Coronary artery (tissue), 2 donors: ENCODE measurements at regions not wholly inside any gene's neighbourhood (a gene's known extent, or its start where the extent isn't known, plus 50 kb on each side); places are given as distances from the start of the nearest gene placed in this dataset.

ENCODE experiments used
- DNase-seq: peaks from one replicate; pipeline ENCODE4 v3.0.0-alpha.2; 2017; ENCODE audit warnings: low spot score
- H3K27ac ChIP-seq, 2 donors: fragments of 200-600 bp; sonication (generic); one replicate each; pipeline ENCODE4 v1.5.1; 2016 to 2019
- H3K4me3 ChIP-seq: fragments of 200-600 bp; sonication (generic); 2 replicates; pipeline ENCODE4 v1.5.1; 2016; ENCODE audit warnings: mild to moderate bottlenecking, moderate library complexity
- TF ChIP-seq, protein P1 (sequence below): fragments of 200-600 bp; sonication (generic); IDR thresholded peaks from one replicate; pipeline ENCODE4 v1.5.1; 2019; ENCODE audit warnings: antibody characterized with exemption

DNA sequence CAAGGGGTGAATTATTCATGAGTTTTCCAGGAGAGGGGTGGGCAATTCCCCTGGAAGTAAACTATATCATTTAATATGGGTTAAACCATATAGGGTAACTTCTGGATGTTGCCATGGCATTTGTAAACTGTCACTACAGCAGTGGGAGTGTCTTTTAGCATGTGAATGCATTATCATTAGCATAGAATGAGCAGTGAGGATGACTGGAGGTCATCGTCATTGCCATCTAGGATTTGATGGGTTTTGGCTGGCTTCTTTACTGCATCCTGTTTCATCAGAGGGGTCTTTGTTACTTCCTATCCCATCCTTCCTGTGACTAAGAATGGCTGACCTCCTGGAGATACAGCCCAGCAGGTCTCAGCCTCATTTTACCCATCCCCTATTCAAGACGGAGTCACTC lies 139.5 kb upstream of the PRKCQ start:
- no peak for DNase-seq
- TF ChIP-seq, protein P1, sequence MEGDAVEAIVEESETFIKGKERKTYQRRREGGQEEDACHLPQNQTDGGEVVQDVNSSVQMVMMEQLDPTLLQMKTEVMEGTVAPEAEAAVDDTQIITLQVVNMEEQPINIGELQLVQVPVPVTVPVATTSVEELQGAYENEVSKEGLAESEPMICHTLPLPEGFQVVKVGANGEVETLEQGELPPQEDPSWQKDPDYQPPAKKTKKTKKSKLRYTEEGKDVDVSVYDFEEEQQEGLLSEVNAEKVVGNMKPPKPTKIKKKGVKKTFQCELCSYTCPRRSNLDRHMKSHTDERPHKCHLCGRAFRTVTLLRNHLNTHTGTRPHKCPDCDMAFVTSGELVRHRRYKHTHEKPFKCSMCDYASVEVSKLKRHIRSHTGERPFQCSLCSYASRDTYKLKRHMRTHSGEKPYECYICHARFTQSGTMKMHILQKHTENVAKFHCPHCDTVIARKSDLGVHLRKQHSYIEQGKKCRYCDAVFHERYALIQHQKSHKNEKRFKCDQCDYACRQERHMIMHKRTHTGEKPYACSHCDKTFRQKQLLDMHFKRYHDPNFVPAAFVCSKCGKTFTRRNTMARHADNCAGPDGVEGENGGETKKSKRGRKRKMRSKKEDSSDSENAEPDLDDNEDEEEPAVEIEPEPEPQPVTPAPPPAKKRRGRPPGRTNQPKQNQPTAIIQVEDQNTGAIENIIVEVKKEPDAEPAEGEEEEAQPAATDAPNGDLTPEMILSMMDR: no peak
- Histone ChIP-seq H3K27ac (no peak overlapping the region), H3K4me3 (no peak overlapping the region)

DNA sequence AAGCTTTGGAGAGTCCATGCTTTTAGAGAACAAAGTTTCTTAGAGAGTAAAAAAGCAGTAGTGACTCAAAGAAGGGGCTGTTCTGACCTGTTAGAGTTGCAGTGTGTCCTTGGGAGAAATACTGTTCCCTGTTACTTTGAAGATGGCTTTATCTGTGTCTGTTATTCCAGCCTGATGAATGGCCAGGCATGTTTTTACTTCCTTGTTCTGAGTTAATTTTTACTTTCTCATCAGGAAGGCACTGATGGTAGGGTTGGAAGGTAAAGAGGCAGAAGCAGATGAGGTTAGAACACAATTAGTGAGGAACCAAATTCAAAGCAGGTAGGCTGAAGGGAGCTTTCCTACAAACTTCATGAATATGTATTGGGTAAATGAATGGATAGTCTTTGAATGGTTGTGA lies 138.5 kb upstream of the PRKCQ start:
- DNase-seq: no peak
- Histone ChIP-seq H3K27ac (no peak overlapping the region), H3K4me3 (no peak overlapping the region)
- TF ChIP-seq, protein P1: no peak

DNA sequence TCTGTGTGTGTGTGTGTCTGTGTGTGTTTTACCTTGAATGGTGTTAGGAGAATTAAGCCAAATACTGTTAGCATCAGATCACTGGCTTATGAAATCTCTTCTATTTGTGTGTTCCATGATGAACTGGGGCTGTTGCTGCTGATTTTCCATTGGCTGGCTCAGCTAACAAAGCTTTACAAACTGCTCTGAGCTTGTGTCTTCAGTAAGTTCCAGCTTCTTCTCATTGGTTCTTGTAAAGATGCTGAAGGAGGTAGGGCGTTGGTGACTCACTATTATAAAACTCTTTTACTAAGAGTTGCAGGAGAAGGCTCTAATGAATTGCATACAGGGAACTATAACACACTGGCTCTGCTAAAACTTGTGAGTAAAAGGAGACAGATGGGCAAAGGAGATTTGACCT lies 136.4 kb upstream of the PRKCQ start:
- no peak for DNase-seq
- TF ChIP-seq, protein P1: no peak
- H3K27ac ChIP-seq: no peak overlapping the region
- no peak overlapping the region for H3K4me3 ChIP-seq

DNA sequence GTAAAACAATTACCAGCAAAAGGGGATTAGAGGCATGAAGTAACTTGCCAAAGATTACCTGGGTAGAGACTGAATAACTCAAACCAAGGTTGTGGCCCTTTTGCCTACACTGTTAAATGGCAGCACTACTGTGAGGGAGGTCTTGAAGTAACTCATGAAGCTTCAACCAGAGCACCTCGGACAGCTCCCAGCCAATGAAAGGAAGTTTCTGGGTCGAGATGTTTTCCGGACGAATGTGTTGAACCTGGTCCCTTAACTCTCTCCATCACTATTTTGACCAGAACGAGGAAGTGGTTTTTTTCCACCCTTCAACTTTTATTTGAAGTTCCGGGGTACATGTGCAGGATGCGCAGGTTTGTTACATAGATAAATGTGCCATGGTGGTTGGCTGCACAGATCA lies 133.6 kb upstream of the PRKCQ start:
- Histone ChIP-seq H3K4me3 (no peak overlapping the region), H3K27ac (no peak overlapping the region)
- TF ChIP-seq, protein P1: no peak
- no peak for DNase-seq

DNA sequence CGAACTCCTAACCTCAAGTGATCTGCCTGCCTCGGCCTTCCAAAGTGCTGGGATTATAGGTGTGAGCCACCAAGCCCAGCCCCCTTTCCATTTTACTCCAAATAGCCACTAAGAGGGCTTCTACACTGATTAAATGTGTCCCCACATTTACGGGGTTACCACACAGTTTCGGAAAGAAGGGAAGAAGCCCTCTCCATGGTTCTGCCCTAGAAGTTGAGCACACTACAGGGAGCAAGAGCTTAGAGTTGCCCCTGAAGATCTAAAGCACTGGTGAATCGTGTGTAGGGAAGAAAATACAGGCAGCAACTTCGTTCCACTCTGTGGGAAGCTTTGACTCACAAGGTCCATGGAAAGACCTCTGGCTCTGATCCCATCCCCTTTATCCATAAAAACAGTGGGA lies 133.0 kb upstream of the PRKCQ start:
- no peak overlapping the region for H3K4me3 ChIP-seq
- TF ChIP-seq, protein P1: no peak
- H3K27ac ChIP-seq: no peak overlapping the region
- no peak for DNase-seq

DNA sequence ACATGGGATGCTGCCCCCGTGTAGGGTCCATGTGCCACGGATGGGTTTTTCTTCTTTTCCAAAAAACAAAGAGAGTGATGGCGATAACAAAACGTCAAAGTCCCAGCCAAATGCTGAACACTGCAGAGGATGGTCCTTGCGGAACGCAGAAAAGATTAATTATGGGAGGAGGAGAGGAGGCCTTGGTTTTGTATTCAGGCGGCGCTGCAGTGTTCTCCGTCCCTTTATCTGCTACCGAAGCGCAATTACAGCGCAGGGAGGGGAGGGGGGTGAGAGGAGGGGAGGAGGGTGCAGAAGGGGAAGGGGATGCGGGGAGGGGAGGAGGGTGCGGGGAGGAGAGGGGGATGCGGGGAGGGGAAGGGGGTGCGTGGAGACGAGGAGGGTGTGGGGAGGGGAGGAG lies 131.8 kb upstream of the PRKCQ start:
- no peak for DNase-seq
- TF ChIP-seq, protein P1: no peak
- Histone ChIP-seq H3K4me3 (no peak overlapping the region), H3K27ac (no peak overlapping the region)

DNA sequence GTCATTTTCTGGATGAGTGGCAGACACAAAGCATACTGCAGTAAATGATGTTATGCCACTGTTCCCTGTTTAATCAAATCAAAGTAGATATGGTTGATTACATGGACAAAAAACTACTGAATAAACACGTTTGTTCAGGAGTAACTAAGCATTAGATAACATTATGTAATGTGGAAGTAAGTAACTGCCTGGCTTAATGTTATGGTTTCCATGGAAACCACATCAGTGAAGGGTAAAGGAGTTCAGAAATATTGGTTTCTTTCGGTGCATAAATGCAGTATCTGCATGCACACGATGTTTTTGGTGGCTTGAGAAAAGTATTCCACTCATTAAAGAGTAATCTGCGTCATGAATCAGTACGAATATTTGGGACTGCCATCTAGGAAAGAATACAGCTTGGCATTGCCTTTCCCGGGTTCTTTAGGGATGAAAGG lies 131.3 kb upstream of the PRKCQ start:
- H3K4me3 ChIP-seq: no peak overlapping the region
- no peak overlapping the region for H3K27ac ChIP-seq
- DNase-seq: no peak
- TF ChIP-seq, protein P1: no peak
